ENCODE measurements at regions not wholly inside any gene's neighbourhood (a gene's known extent, or its start where the extent isn't known, plus 50 kb on each side); places are given as distances from the start of the nearest gene placed in this dataset.

DNA sequence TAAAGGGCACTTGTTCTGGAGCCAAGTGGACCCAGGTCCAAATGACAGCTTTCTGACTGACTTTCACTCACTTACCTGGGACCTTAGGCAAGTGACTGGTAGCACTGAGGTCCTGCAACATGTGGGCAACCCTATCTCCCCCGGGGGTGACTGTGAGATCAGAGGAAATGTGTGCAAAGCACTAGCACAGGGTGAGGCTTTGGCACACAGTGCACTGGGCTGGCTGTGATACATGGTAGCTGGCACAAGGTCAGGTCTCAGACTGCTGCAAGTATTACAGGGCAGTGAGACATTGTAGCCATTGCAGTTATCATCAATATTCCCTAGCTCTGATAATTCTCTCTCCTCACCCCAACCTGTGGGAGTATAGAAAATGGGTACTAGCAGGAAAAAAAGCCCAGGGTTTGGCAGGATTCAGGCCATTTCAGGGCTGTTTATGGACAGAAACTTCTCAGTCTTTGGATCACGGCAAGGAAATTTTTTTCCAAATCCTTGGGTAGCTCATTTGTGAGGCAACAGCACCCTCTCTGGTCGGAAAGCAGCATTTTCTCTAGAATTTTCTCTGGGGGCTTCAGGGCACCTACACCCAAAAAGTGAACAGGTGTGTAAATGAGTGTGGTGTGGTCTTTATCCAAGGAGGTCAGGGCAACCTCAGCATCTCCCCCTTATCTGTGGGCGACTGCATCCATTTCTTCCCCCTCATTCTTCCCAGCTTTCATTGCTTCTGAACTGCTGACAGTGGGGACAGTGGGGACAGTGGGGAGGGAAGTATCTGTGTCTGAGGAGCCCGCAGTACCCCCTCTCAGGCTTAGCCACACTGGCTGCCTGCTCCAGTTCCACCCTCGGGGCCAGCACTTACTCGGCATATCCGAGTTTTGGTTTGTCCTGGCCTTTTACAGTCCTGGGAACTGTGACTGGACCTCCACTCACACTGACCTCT, 148.7 kb upstream of the PHACTR3 start:
- FAIRE-seq (no peak), DNase-seq (ENCODE audit: extremely low spot score, insufficient read length, low read depth) (no peak)

DNA sequence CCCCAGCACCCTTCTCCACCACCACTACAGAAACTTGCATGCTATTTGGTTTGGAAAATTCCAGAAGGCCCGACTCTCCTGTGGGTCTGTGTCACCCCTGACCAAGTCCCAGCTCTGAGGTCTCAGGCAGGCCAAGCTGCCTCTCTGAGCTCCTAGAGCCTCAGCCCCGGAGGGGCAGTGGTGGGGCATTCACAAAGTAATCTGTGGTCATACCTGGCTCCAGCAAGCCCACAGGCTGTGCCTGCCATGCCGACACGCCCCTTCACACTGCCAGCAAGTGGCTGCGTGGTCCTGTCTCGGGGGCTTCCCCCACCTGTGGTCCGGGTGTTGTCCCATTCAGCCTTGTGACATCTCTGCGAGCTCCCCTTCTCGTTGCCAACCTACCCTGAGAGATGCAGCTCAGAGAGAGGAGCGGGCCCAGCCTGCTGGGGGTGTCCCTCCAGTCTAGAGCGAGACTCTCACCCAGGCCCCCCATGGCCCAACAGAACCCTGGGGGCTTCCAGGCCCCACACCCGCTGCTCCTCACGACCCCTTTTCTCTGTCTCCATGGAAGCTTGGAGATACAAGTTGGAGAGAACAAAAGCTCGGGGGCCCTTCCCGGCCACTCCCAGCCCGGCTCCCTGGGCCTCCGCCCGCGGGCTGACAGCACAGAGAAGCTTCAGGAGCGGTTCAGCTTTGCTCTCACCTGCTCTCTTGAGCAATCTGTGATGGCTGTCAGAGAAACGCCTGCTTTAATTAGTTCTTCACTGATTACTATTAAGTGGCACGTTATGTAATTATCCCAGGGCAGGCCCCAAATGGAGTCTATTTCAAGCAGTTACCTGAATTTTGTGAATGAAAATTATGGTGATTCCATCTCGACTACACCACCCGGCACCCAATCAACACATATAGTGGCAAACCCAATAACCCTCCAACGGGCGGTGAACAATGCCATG, 147.7 kb upstream of the PHACTR3 start:
- no peak for FAIRE-seq

DNA sequence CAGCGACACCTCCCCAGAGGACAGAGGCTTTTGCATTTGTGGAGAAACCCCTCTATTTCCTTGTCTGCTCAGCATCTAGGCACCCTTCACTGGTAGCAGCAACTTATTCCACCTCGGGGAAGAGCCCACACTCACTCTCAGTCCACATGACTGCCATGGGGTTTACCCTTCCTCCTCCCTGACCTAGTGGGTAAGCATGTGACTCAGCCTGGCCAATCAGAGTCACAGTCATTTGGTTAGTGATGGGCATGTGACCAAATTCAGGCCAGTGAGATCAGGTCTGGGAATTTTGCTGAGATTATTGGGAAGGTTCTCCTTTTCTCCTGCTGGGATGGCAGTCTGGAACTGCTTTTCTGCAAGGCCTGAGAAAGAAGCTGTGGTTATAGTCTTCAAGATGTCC, 145.7 kb upstream of the PHACTR3 start:
- no peak for FAIRE-seq

More for the DNA sequence above, 147.7 kb upstream of the PHACTR3 start:
- no peak for DNase-seq (ENCODE audit: extremely low spot score, insufficient read length, low read depth)

DNA sequence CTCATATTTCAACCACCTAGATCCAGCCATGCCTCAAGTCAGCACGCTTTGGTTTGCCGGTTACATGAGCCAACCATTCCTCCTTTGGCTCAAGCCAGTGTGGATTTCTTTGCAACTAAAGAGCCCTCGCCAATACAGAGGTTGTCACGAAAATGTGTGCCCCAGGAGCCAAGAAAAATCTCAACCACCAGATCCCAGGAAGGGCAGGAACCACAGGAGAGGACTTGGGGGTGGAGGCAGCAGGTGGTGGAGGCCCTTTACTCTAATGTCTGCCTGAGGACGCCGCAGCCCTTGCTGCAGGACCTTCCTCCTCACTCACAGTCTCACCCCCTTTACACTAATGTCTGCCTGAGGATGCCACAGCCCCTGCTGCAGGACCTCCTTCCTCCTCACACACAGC, 144.8 kb upstream of the PHACTR3 start:
- DNase-seq (ENCODE audit: extremely low spot score, insufficient read length, low read depth) (no peak), FAIRE-seq (no peak)

More for the DNA sequence above, 145.7 kb upstream of the PHACTR3 start:
- no peak for DNase-seq (ENCODE audit: extremely low spot score, insufficient read length, low read depth)

DNA sequence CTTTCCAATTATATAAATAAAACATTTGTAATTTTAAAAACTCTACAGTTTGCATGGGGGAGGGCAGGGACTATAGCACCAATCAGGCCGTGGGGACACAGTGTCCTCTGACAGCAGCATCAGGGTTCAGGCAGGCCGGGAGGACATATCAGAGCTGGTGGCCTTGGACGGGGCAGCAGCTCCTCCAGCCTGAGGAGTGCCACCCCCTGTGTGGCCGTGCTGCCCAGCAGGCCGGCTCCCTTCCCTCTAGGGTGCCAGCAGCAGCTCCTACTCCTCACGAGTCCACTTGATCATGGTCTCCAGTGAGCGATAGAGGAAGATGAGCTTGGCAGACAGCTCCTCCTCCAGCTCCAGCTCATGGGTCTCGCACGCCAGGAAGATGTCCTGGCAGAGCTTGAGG, 144.0 kb upstream of the PHACTR3 start:
- DNase-seq (ENCODE audit: extremely low spot score, insufficient read length, low read depth) (no peak), FAIRE-seq (no peak)

DNA sequence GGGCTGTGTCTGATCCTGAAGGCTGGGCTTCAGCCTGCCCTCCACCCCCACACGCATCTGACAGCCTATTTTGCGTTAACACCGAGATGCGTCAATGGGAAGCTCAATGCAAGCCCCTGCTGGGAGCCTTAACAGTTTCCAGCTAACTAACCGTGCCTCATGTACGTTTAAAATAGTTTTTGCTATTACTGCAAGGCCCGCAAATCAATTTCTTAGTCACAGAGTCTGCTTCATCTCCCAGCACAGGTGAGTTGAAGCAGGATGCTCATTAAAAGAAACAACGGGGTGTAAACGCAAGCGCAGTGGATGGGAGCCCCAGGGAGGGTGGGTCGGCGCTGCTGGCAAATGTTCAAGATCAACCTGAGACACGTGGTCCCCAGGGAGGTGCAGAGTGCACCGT, 142.8 kb upstream of the PHACTR3 start:
- DNase-seq (ENCODE audit: extremely low spot score, insufficient read length, low read depth) (no peak), FAIRE-seq (no peak)

DNA sequence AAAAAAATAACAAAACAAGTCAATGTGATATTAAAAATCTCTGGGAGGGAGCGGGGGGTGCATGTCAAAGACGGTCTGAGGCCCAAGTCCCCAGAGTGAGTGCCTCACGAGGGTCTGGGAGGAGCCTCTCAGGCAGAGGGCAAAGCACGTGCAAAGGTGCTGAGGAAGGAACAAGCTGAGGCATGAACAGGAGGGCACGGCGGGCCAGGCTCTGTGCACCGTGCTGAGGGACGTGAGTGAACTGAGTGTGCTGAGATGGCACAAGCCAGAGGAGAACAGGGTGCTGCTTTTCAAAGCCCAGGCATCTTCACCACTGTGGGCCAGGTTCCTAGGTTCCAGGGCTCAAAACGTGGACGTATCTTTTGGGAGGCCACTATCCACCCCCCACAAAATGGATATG, 142.1 kb upstream of the PHACTR3 start:
- no peak for FAIRE-seq
- no peak for DNase-seq (ENCODE audit: extremely low spot score, insufficient read length, low read depth)

DNA sequence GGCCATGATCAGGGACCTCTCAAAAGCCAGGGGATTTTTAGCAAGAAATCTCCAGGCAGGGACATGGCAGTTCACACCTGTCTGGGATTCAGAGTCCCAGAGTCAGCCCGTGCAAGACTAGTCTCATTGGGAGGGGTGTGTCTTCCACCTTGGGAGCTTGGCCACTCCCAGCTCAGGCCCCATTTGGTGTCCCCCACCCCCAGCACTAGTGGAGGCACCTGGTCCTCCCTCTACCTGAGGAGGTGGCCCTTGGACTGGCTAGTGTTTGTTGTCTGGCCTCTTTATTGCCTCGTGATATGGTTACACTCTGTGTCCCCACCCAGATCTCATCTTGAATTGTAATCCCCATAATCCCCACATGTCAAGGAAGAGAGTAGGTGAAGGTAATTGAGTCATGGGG, 140.8 kb upstream of the PHACTR3 start:
- DNase-seq (ENCODE audit: extremely low spot score, insufficient read length, low read depth) (no peak), FAIRE-seq (no peak)

DNA sequence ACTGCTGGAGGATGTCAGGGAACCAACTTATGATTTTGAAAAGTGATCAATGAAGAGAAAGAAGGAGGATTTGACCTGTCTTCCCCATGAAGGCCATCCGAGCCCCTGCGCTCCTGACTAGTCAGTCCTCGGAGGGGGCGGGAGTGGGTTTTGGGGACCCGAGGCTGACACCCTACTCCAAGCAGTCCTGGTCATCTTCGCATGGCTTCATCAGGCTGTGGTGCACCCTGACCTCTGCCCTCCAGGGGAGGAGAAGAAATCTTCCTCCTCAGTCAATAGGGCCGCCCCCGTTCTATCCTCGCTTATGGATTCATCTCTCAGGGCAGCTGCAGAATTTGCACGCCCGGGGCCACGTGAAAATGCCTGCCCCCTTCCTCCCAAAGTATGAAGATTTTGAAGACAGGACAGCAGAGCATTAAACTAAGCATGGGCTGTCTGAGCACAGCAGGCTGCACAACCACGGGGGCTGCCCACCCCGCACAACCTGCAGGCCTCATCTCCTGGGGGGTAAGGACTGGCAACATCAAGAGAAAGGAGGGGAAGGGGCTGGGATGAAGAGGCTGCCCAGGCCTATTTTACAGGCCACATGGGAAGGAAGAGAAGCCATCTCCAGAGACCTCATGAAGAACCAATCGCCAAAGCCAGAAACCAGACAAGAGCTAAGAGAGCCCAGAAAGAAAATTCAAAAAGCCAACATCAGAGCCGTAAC, 138.1 kb upstream of the PHACTR3 start:
- DNase-seq (ENCODE audit: extremely low spot score, insufficient read length, low read depth) (no peak), FAIRE-seq (no peak)

DNA sequence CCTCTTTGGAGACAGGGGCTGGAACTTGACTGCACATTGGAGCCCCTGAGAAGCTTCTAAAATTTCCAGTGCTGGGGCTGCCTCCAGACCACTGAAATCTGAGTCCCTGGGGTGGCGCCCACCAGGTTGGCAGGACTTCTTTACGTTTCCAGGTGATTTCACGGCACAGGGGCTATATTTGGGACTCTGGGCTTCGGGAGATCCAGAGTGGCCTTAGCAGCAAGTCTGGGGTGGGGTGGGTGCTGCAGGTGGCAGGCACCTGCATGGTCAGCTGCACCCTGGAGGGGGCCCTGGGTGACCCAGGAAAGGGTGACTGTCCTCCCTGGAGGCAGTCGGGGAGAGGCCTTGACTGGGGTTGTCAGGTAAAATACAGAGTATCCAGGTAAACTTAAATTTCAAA, 135.5 kb upstream of the PHACTR3 start:
- FAIRE-seq (no peak), DNase-seq (ENCODE audit: extremely low spot score, insufficient read length, low read depth) (no peak)

DNA sequence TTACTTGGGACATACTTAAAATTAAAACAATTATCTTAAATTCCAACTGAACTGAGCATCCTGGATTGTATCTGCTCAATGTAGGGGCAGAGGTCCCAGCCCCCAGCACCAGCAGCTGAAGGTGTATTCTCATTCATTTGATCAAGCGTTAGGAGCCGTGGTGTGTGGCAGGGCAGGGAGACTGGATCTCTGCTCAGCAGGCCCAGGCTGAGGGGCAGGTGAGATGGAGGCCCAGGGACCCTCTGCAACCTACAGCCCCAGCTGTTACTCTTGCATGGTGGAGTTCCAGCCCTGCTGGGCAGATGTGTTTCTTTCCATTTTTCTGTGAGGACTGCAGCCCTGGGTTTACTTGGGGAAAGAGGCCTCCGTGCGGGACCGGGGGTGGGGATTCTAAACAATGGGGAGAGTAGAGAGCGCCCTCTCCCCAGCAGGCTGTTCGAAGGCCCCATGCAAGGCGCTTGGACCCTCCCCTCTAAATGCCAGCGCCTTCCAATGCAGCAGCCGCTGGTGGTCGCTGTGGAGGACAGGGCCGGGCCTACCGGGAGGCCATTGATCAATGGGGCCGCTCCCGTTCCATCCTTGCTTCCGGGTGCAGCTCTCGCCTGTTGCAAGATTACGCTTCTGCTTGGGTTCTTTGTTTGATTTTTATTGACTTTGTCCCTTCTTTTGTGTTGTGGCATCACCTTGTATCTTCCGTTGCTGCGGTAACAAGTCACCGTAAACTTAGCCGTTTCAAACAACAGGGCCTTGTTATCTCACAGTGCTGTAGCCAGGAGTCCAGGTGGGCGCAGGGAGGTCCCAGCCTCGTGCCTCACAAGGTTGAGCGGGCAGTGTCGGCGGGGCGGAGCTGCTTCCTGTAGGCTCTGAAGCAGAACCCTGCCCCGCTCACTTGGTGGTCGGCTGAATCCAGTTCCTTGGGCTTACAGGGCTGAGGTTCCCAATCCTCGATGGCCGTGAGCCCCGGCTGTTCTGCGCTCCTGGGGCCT, 134.8 kb upstream of the PHACTR3 start:
- no peak for DNase-seq (ENCODE audit: extremely low spot score, insufficient read length, low read depth)
- no peak for FAIRE-seq

DNA sequence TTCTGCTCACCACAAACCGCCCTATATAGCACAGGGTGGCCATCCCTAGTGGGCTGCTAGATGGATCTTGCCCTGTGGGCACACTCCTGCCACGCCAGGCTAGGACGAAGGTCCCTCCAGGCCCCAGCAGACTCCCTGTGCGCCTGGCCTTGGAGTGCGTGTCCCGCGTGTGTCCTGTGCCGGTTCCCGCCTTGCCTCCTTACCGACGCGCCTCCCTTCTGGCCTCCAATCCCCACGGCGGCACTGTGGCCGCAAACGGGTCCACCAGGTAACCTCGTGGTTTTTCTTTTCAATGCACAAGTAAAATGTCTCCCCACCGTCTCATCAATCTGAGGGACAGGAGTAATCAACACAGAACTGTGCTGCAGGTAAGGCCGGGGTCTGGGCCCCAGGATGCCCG, 133.8 kb upstream of the PHACTR3 start:
- no peak for FAIRE-seq
- no peak for DNase-seq (ENCODE audit: extremely low spot score, insufficient read length, low read depth)

DNA sequence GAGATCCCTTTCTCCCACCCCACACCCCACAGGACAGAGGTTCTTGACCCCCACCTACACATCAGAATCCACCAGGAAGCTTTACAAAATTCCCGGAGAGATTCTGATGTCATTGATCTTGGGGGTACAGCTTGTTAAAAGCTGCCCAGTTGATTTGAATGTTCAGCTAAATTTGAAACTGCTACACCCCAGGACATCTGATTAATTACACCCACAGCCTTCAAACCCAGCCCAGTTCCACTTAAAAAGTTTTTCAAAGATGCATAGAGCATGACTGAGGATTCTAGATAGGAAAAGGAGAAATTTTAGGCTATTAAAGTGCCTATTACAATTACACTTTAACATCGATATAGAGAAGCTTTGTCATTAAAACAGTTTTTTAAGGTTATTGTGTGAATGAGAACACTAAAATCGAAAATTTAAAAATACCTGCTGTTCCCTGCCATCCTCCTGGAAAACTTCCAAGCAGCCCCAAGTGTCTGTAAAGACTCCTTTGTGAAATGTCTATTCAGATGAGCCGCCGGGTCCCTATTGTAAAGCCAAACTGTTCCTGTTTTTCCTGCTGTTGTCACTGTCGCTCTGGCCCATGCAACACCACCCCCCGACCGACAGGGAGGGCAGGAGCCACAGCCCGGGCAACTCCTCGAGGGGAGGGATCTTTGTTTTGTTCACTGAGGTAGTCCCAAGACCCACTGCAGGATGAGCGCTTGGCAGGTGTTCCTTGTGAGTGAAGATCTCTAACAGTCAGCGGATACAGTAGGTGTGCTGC, 132.5 kb upstream of the PHACTR3 start:
- FAIRE-seq (no peak), DNase-seq (ENCODE audit: extremely low spot score, insufficient read length, low read depth) (no peak)

DNA sequence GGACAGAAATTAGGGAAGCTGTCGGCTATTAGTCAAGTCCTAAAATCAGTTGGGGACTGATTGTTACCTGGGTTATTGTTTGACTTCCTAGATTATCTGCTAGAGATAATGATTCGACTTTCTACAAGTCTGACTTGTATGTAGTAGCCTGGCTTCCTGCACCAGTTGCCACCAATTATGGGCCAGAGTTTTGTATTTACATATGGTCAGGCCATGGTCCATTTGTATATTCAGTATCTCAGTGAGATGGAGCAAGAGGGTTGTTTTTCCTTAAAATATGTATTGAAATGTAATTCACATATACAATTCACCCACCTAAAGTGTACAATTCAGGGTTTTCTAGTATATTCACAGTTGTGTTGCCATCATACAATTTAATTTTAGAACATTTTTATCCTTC, 130.6 kb upstream of the PHACTR3 start:
- FAIRE-seq (no peak), DNase-seq (ENCODE audit: extremely low spot score, insufficient read length, low read depth) (no peak)

DNA sequence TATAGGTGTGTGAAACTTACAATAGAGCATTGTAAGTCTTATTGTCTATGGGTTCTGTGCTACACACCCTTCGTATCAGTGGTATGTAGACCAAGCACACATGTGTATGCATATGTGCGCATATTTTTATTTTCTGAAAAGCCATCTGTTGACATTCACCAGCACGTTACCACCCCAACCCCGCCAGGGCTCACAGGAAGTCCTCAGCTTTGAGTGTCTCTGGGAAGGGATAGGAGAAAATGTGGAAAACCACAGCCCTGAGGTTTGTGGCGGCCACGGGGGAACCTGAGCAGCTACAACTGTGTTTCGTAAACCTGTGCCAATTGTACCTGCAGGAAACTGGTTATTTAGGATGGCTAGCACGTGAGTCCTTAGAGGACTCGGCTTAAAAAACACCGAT, 123.3 kb upstream of the PHACTR3 start:
- no peak for DNase-seq (ENCODE audit: extremely low spot score, insufficient read length, low read depth)
- FAIRE-seq: no peak

DNA sequence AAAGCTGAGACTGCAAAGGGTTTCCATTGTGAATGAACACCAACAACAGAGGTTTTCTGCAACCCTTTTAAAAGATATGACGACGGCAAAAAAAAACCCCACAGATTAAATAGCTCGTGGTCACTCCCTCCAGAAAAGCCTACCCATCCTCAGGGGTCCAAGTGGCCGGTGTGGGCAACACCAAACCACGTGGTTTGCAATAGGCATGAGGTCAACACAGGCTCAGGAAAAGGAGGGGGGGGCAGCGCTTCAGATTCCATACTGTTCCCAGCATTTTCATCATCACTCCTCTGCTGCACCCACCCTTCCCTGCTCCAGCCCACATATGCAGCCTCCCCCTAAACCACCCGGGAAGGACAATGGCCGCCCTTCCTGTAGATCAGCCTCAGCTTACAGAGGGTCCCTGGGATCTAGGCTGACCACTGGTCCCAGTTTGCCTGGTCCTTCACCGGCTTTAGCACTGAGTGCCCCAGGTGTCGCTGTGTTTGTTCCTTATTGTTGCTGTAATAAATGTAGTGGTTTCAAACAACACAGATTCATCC, 122.8 kb upstream of the PHACTR3 start:
- no peak for FAIRE-seq

DNA sequence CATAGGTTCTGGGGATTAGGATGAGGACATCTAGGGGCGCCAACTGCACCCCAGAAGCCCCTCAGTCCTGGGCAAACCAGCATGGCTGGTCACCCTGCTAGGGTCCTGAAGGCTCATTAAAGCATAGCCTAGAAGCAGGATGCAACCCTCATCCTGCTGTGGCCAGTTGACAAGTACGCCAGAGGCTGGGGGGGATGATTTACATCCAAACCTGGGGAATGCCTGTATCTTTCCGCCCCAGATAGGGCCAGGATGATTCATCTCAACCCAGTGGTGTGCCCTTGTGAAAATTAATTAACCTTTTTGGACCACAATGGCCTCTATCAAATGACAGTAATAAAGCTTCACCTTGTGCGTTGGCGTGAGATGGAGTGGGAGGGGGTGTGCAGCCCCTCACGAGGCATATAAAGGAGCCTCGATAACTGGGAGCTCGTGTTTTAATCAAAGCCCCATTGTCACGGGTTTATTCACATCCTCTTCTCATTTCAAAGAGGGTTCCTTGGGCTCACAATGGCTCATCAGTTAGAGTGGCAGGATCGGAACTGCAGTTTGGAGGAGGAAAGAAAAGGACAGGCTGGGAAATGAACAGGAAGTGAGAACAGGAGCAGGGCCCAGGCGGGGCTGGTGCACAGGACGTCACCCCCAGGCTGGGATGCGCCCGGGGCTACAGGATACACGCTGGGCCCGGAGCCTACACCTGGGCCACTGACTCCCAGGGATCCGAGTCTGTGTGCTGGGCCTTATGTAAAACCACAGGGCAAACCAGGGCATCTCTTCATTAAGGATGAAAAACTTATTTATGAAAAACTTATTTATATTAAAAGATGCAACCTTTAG, 121.8 kb upstream of the PHACTR3 start:
- DNase-seq (ENCODE audit: extremely low spot score, insufficient read length, low read depth): no peak
- no peak for FAIRE-seq

More for the DNA sequence above, 122.8 kb upstream of the PHACTR3 start:
- DNase-seq (ENCODE audit: extremely low spot score, insufficient read length, low read depth): no peak
